Neural progenitor cell (in vitro differentiated cells): ENCODE measurements at regions not wholly inside any gene's neighbourhood (a gene's known extent, or its start where the extent isn't known, plus 50 kb on each side); places are given as distances from the start of the nearest gene placed in this dataset.

ENCODE experiments used
- CTCF ChIP-seq: fragments of 200-600 bp; sonication (generic); IDR thresholded peaks from 2 replicates; pipeline ENCODE4 v1.5.1; 2017; ENCODE audit warnings: antibody characterized with exemption, mild to moderate bottlenecking
- EZH2 ChIP-seq: fragments of 200-600 bp; sonication (generic); IDR thresholded peaks from 2 replicates; pipeline ENCODE4 v1.6.1; 2017; ENCODE audit warnings: antibody characterized with exemption, mild to moderate bottlenecking, moderate library complexity

- peak; percentile 34 for TF ChIP-seq CTCF
- TF ChIP-seq EZH2: no peak
Observed at GRCh38 chr6:9851541-9852380, 563.1 kb downstream of the TFAP2A start.
